ENCODE measurements at regions not wholly inside any gene's neighbourhood (a gene's known extent, or its start where the extent isn't known, plus 50 kb on each side); places are given as distances from the start of the nearest gene placed in this dataset.

DNA sequence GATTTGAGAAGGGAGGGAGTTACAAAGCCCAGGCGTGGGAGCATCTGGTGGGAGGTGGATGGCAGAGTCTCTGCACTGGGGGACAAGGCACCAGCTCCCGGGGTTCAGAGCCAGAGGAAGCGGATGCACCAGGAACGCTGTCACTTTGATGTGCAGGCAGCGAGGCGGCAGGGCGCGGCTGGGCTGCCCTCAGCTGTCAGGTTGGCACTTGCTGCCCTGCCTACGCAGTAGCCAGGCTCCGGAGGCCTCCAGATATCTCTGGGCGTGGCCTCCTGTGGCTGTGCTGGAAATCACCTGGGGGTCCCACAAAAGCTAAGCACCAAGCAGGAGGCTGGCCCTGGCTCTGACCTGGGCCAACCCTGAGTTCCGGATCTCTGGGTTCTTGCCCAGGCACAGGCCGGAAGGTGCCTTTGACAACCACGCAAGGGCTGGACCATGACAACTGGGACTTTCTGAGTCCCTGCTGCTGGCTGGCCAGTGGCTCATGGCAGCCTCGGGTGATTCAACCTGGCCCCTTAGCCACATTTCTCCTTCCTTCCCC, 62.1 kb upstream of the MAP1LC3B2 start:
- no peak for DNase-seq

DNA sequence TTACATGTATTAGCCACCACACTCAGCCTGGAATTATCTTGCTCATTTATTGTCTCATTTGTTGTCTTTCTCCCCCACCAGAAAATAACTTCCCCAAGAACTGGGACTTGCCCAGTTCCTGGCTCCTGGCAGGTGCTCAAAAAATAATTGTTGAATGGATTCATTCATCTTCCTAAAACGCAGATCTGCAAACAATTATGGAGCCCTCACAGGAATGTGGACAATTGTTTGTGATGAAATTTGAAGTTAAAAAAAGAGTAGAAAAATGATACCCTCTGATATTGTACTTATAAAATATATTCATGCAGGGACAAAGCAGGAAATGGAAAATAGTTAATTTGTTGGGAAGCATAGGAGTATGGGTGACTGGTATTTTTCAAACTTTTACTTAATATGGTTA, 60.7 kb upstream of the MAP1LC3B2 start:
- no peak for DNase-seq

DNA sequence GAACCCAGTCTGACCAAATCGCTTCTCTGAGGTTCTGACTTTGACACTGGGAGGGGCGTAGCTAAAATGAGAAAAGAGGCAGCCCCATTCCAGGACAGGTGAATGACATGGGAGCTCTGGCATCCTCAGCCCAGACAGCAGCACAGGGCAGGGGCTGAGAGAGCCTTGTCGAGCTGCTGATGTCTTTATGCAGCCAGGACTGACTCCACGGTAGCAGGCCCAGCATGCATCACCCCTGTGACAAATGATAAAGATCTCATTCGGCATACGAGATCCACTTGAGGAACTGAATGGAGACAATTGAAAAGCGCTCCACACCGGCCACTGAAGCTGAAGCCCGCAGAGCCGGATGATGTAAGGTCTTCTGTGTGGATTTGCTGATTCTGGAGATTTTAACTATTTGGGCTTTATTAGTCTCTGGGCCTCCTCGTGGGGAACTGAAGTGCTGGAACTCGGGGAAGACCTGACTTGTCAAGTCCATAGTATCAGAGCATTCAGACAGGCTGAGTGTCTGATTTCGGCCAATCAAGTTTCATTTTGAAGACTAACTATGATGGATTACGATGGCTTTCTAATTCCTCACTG, 56.9 kb upstream of the MAP1LC3B2 start:
- DNase-seq, result no peak

DNA sequence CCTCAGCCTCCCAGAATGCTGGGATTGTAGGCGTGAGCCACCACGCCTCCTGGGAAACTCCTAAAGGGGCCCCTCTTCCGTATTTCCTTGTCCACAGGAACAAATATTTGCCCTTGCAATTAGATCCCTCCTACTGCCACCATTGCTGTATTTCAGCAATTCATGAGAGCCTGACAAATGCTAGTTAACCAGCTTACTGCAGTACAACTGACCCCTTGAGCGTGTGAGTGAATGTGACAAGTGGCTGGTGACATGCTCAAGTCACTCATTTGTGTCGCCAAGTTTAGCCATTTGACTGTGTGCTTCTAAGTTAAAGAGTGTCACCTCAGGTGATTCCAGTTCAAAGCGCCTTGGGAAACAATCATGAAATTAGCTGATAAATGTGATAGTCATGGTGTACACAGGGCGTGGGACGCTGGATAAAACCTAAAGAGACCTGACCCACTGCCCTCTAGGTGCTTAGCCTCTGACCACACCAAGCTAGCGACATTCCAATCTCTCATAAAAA, 56.1 kb upstream of the MAP1LC3B2 start:
- no peak for DNase-seq

DNA sequence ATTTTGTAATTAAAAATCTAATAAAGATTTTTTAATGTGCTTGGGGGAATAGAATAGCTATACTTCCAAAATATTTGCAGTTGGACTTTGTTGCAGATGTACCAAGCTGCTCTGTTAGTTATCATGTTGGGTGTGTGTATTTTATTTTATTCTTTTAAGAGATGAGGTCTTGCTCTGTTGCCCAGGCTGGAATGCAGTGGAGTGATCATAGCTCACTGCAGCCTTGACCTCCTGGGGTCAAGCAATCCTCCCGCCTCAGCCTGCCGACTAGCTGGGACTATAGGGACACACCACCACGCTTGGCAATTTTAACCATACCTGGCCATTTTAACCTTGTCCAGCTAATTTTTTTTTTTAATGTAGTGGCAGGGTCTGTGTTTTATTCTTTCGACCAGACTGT, 54.7 kb upstream of the MAP1LC3B2 start:
- DNase-seq, result no peak

DNA sequence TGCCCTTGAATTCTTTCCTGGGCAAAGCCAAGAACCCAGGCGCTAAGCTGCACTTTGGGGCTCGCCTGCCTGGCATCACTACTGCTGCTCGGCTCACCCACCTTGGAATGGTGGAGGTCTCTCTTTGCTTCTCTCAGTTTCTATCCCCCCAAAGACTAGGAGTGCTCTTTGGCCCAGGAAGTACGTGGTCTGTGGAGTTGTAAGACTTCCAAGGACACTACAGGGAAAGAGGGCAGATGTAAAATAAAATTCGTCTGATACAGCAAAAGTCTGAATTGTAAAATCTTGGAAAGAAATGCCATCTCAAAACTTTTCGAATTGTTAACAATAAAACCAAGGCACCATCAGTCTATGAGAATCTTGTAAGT, 52.5 kb upstream of the MAP1LC3B2 start:
- no peak for DNase-seq

DNA sequence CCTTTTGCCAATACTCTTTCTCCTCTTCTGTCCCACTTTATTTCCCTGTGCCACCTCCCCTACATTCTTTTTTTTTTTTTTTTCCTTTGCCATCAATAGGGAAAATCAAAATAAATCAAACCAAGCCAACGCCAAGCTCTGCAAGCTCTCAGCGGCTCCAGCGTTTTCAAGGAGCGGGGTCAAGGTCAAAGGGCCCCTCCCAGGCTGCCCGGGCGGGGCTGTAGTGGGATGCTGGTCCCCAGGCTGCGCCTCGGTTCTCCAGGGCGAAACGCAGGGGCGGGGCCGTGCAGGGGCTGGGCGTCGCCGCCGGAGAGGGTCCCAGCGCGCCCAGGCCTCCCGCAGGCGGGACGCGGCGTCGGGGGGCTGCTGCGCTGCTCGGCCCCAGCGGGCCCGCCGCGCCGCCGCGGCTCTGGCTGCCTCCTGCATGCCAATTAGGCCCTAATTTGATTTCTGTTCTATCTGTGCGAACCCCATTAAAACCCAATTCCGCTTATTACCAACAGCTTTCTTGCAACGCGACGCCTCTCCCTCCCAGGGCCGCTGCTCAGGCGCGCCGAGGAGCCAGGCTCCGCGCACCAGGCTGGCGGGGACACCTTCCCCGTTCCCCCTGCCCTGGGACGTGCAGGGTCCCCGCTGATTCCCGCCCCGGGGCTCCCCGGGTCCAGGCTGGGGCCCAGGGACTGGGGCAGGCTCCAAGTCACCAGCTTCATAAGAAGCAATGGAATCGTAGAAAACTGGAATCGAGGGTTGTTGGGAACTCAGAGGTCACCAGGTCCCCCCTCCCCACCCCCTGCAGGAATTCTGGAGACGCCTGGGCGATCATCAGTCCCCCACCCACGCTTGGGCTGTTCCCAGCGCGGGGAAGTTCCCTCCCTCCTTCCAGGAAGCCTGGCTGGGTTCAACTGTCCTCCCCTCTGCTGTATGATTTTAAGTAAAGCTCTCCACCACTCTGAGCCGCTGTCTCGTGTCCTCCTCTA, 50.7 kb upstream of the MAP1LC3B2 start:
- no peak for DNase-seq
